H1 (cell line): ENCODE measurements at regions not wholly inside any gene's neighbourhood (a gene's known extent, or its start where the extent isn't known, plus 50 kb on each side); places are given as distances from the start of the nearest gene placed in this dataset.

Experiments
- CTCF ChIA-PET: fragments of 300-600 bp; sonication (Branson Sonifier 250); formaldehyde crosslinking; loops from one replicate; lab custom pipeline; 2021; ENCODE audit not compliant: partially characterized antibody; lab: Charles Lee
- POLR2A ChIA-PET: fragments of 300-600 bp; sonication (Branson Sonifier 250); formaldehyde crosslinking; loops from one replicate; lab custom pipeline; 2021; ENCODE audit warnings: inconsistent platforms; ENCODE audit not compliant: partially characterized antibody; lab: Charles Lee
- DNase-seq, 2 experiments: peaks; one replicate each; pipeline versions ENCODE4 v3.0.0 to v3.0.0-alpha.2; 2010 to 2022; ENCODE audit warnings: low spot score in 2 of 2, low read depth in 1 of 2, mixed read lengths in 1 of 2
- FAIRE-seq: peaks from 2 replicates; lab custom pipeline; 2011; peaks lifted over from hg19 to GRCh38; lab: Jason Lieb, UNC
- H2AFZ ChIP-seq: 2 replicates; pipeline ENCODE4 v1.8.1; 2012; ENCODE audit warnings: low read length, inconsistent platforms
- H2AK5ac ChIP-seq: 2 replicates; pipeline ENCODE4 v1.6.1; 2013; ENCODE audit warnings: low read depth, low read length
- H2BK120ac ChIP-seq: replicated peaks from 2 replicates; pipeline ENCODE3; 2013; ENCODE audit warnings: low read depth, low read length, inconsistent platforms
- H2BK12ac ChIP-seq: 2 replicates; pipeline ENCODE4 v1.6.1; 2013; ENCODE audit warnings: low read depth, low read length
- H2BK15ac ChIP-seq: 2 replicates; pipeline ENCODE4 v1.6.1; 2013; ENCODE audit warnings: low read length
- H2BK20ac ChIP-seq: 2 replicates; pipeline ENCODE4 v1.6.1; 2013; ENCODE audit warnings: low read length
- H2BK5ac ChIP-seq: 2 replicates; pipeline ENCODE4 v1.6.1; 2013; ENCODE audit warnings: low read depth, low read length
- H3K14ac ChIP-seq: 2 replicates; pipeline ENCODE4 v1.6.1; 2013; ENCODE audit warnings: inconsistent platforms; ENCODE audit not compliant: insufficient read length
- H3K18ac ChIP-seq: 2 replicates; pipeline ENCODE4 v1.6.1; 2013; ENCODE audit warnings: low read length; ENCODE audit errors: extremely low read depth
- H3K23ac ChIP-seq: 2 replicates; pipeline ENCODE4 v1.6.1; 2013; ENCODE audit warnings: inconsistent platforms; ENCODE audit not compliant: insufficient read length
- H3K23me2 ChIP-seq: 2 replicates; pipeline ENCODE4 v1.6.1; 2013; ENCODE audit warnings: low read depth, low read length
- H3K27ac ChIP-seq: 2 replicates; pipeline ENCODE4 v1.6.1; 2011; ENCODE audit warnings: low read depth, low read length, inconsistent platforms
- H3K27me3 ChIP-seq, 4 experiments: replicated peaks in 1 of 4; 1 replicate in 1 of 4; 2 replicates in 3 of 4; pipeline versions ENCODE4 v1.6.1 to v1.8.1; 2011 to 2013; ENCODE audit warnings: low read length in 3 of 4, mild to moderate bottlenecking in 3 of 4, inconsistent platforms in 2 of 4, mixed read lengths in 2 of 4, moderate library complexity in 1 of 4; ENCODE audit not compliant: control insufficient read depth in 3 of 4, insufficient read depth in 3 of 4; ENCODE audit errors: extremely low read depth in 1 of 4
- H3K36me3 ChIP-seq, 4 experiments: 2 replicates each; pipeline versions ENCODE4 v1.6.1 to v1.8.1; 2011 to 2013; ENCODE audit warnings: mild to moderate bottlenecking in 4 of 4, low read length in 3 of 4, moderate library complexity in 2 of 4, control low read depth in 1 of 4, inconsistent platforms in 1 of 4; ENCODE audit not compliant: insufficient read depth in 4 of 4, control insufficient read depth in 2 of 4
- H3K4ac ChIP-seq: replicated peaks from 2 replicates; pipeline ENCODE3; 2013; ENCODE audit warnings: low read length, low read depth, mixed read lengths, inconsistent platforms; ENCODE audit not compliant: insufficient read length
- H3K4me1 ChIP-seq, 4 experiments: replicated peaks in 1 of 4; 1 replicate in 1 of 4; 2 replicates in 3 of 4; pipeline versions ENCODE4 v1.6.1 to v1.8.1; 2011 to 2013; ENCODE audit warnings: low read length in 3 of 4, inconsistent platforms in 2 of 4, mixed read lengths in 1 of 4; ENCODE audit not compliant: insufficient read depth in 4 of 4, control insufficient read depth in 3 of 4
- H3K4me2 ChIP-seq, 2 experiments: 2 replicates each; pipeline versions ENCODE4 v1.6.1 to v1.8.1; 2011 to 2013; ENCODE audit warnings: low read depth in 2 of 2, low read length in 2 of 2, control low read depth in 1 of 2, inconsistent platforms in 1 of 2, mild to moderate bottlenecking in 1 of 2; ENCODE audit not compliant: insufficient read depth in 1 of 2
- H3K4me3 ChIP-seq, 4 experiments: fragments of 200-600, 300-600 bp in 1 of 4; sonication (generic), shearing (Covaris generic), sonication (Bioruptor Twin) in 1 of 4; 2 replicates each; pipeline versions ENCODE4 v1.5.1 to v1.8.1; 2011 to 2016; ENCODE audit warnings: low read length in 4 of 4, low read depth in 3 of 4, control low read depth in 2 of 4, inconsistent platforms in 2 of 4, mild to moderate bottlenecking in 2 of 4, mixed read lengths in 1 of 4, moderate library complexity in 1 of 4; ENCODE audit not compliant: insufficient read depth in 2 of 4; ENCODE audit errors: extremely low read depth in 1 of 4
- H3K56ac ChIP-seq: replicated peaks from 2 replicates; pipeline ENCODE3; 2013; ENCODE audit warnings: low read depth, mild to moderate bottlenecking, mixed read lengths, low read length, inconsistent platforms; ENCODE audit not compliant: insufficient read length
- H3K79me1 ChIP-seq: 2 replicates; pipeline ENCODE4 v1.6.1; 2013; ENCODE audit warnings: low read depth, low read length, control low read depth
- H3K79me2 ChIP-seq, 2 experiments: 2 replicates each; pipeline versions ENCODE4 v1.6.1 to v1.8.1; 2012 to 2013; ENCODE audit warnings: low read length in 2 of 2, mild to moderate bottlenecking in 2 of 2, inconsistent platforms in 1 of 2; ENCODE audit not compliant: insufficient read depth in 2 of 2, control insufficient read depth in 1 of 2
- H3K9ac ChIP-seq, 4 experiments: replicated peaks in 1 of 4; 1 replicate in 1 of 4; 2 replicates in 3 of 4; pipeline versions ENCODE4 v1.6.1 to v1.8.1; 2011 to 2013; ENCODE audit warnings: low read depth in 3 of 4, low read length in 3 of 4, control low read depth in 2 of 4, mild to moderate bottlenecking in 2 of 4, moderate library complexity in 2 of 4, inconsistent platforms in 1 of 4; ENCODE audit errors: extremely low read depth in 1 of 4
- H3K9me3 ChIP-seq, 2 experiments: 2 replicates each; pipeline versions ENCODE4 v1.6.1 to v1.8.1; 2012 to 2013; ENCODE audit warnings: mild to moderate bottlenecking in 2 of 2, moderate library complexity in 2 of 2, control low read depth in 1 of 2, inconsistent platforms in 1 of 2, low read depth in 1 of 2, low read length in 1 of 2, mixed read lengths in 1 of 2; ENCODE audit not compliant: insufficient read depth in 2 of 2
- H4K20me1 ChIP-seq, 2 experiments: replicated peaks in 1 of 2; 2 replicates each; pipeline versions ENCODE3 to v1.8.1; 2011 to 2013; ENCODE audit warnings: inconsistent platforms in 2 of 2, low read length in 2 of 2, mild to moderate bottlenecking in 1 of 2; ENCODE audit not compliant: insufficient read depth in 2 of 2, control insufficient read depth in 1 of 2
- H4K5ac ChIP-seq: 2 replicates; pipeline ENCODE4 v1.6.1; 2013; ENCODE audit warnings: low read length, low read depth, mixed read lengths, inconsistent platforms; ENCODE audit not compliant: insufficient read length
- H4K8ac ChIP-seq: 2 replicates; pipeline ENCODE4 v1.8.0; 2013; ENCODE audit warnings: mild to moderate bottlenecking, moderate library complexity, low read length, inconsistent platforms; ENCODE audit not compliant: insufficient read depth; ENCODE audit errors: extremely low read depth
- H4K91ac ChIP-seq: replicated peaks from 2 replicates; pipeline ENCODE3; 2013; ENCODE audit warnings: low read length, mixed read lengths, inconsistent platforms; ENCODE audit not compliant: insufficient read length
- CREB1 ChIP-seq: IDR thresholded peaks from 2 replicates; pipeline ENCODE4 v1.6.1; 2012; ENCODE audit warnings: inconsistent platforms
- KDM1A ChIP-seq: fragments of 200-600, 300-600 bp; sonication (generic); IDR thresholded peaks from 2 replicates; pipeline ENCODE4 v1.7.1; 2016; ENCODE audit warnings: mild to moderate bottlenecking, low read length, borderline replicate concordance
- RAD21 ChIP-seq, 2 experiments: IDR thresholded peaks in 1 of 2; conservative IDR thresholded peaks in 1 of 2; 2 replicates each; pipeline ENCODE4 v1.6.1; 2011; ENCODE audit warnings: low read depth in 2 of 2, low read length in 2 of 2, improper control_type of control experiment in 1 of 2, inconsistent platforms in 1 of 2, mild to moderate bottlenecking in 1 of 2, moderate library complexity in 1 of 2
- WGBS, 2 experiments: shearing (Covaris generic) in 1 of 2; methylation state at CpG; one replicate each; pipeline versions ENCODE4 v1.1.6 to v1.1.7; 2013 to 2015; ENCODE audit warnings: low lambda C conversion rate in 2 of 2, mixed read lengths in 2 of 2, inconsistent platforms in 1 of 2, low coverage in 1 of 2, missing lambda C conversion rate in 1 of 2; ENCODE audit not compliant: insufficient replicate concordance in 2 of 2, insufficient coverage in 1 of 2, insufficient read length in 1 of 2; ENCODE audit errors: extremely low coverage in 1 of 2, missing lambda C conversion rate in 1 of 2; 5-methylcytosine and 5-hydroxymethylcytosine counted together
- TF ChIP-seq, protein P1 (sequence below), 3 experiments: IDR thresholded peaks; 1 replicate in 2 of 3; 2 replicates in 1 of 3; pipeline versions ENCODE4 v1.5.1 to v1.6.1; 2011; ENCODE audit warnings: low read length in 3 of 3, mild to moderate bottlenecking in 3 of 3, inconsistent platforms in 2 of 3, low read depth in 1 of 3, moderate library complexity in 1 of 3; ENCODE audit not compliant: insufficient read depth in 1 of 3; ENCODE audit errors: control extremely low read depth in 1 of 3

DNA sequence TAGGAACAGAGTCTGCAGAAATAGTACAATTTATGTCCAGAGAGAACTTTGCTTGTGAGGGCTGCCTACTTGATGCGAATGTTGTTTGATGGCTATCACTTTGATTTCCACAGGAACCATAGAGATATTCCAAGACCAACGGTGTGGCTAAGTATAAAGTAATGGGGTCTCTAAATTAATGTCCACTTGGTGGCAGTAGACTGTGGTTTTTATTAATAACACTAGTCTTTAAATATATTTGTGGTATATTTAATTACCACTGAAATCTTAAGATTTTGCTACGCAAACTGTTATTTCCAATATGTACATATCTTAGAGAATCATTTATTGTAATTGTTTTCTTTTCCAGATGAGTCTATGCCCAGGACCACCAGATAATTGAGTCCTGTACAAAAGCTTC lies 647.9 kb downstream of the PLA2G4A start:
- no peak for FAIRE-seq
- POLR2A ChIA-PET: no interaction called here

More for the DNA sequence above, 647.9 kb downstream of the PLA2G4A start:
- Histone ChIP-seq H3K4me1 (peaks cover 0 to 3% (median 2%) of the 10 kb centered on the region in 4 experiments; a peak in 2 of 7 replicates), H3K4me3 (no peak overlapping the region), H2AFZ (no peak overlapping the region), H3K9me3 (no peaks in the 10 kb centered on the region), H3K36me3 (no peaks in the 10 kb centered on the region; a peak in 1 of 8 replicates), H3K27ac (no peak overlapping the region), H3K4me2 (no peak overlapping the region), H2BK20ac (no peak overlapping the region), H3K9ac (no peak overlapping the region), H4K5ac (no peak overlapping the region), H3K79me2 (no peaks in the 10 kb centered on the region)
- no peak for DNase-seq
- CTCF ChIA-PET: interaction anchor here (0.5 to 2.7 kb wide), 10 partner anchors 8 to 878 kb away, joined by 3 to 7 read pairs (median 3); no protein-coding TSS in a partner anchor
- TF ChIP-seq CREB1 (no peak), RAD21 (IDR thresholded peaks at IDR 0.05 in 1 of 2, conservative IDR thresholded peaks at IDR 0.05 in 1 of 2; ENCODE audit: low read depth in 2 of 2, low read length in 2 of 2) (peak; percentile 24 to 36; a peak in 2 of 4 replicates), KDM1A (no peak)
- TF ChIP-seq, protein P1, sequence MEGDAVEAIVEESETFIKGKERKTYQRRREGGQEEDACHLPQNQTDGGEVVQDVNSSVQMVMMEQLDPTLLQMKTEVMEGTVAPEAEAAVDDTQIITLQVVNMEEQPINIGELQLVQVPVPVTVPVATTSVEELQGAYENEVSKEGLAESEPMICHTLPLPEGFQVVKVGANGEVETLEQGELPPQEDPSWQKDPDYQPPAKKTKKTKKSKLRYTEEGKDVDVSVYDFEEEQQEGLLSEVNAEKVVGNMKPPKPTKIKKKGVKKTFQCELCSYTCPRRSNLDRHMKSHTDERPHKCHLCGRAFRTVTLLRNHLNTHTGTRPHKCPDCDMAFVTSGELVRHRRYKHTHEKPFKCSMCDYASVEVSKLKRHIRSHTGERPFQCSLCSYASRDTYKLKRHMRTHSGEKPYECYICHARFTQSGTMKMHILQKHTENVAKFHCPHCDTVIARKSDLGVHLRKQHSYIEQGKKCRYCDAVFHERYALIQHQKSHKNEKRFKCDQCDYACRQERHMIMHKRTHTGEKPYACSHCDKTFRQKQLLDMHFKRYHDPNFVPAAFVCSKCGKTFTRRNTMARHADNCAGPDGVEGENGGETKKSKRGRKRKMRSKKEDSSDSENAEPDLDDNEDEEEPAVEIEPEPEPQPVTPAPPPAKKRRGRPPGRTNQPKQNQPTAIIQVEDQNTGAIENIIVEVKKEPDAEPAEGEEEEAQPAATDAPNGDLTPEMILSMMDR (IDR thresholded peaks at IDR 0.05; ENCODE audit: control extremely low read depth in 1 of 3, insufficient read depth in 1 of 3, low read depth in 1 of 3, low read length in 3 of 3): peak in 1 of 3 experiments; percentile 13; a peak in 2 of 4 replicates
- TF ChIP-seq, all 59 proteins: peak for 2
- Histone ChIP-seq H2AK5ac (no peak overlapping the region), H4K91ac (no peak overlapping the region), H3K27me3 (no peaks in the 10 kb centered on the region), H3K23ac (no peak overlapping the region), H3K18ac (no peak overlapping the region), H3K4ac (no peak overlapping the region), H3K23me2 (no peaks in the 10 kb centered on the region), H4K20me1 (no peaks in the 10 kb centered on the region), H2BK5ac (no peak overlapping the region), H4K8ac (no peak overlapping the region), H3K56ac (no peak overlapping the region), H3K79me1 (no peaks in the 10 kb centered on the region), H2BK120ac (no peak overlapping the region), H3K14ac (no peak overlapping the region), H2BK12ac (no peak overlapping the region), H2BK15ac (no peak overlapping the region)
- WGBS, 2 experiments: 86% methylated on average over 3 of the region's 3 CpGs; no CpG with 5 or more reads in 1 of the 2 experiments
